Activated naive CD4-positive, alpha-beta T cell treated with anti-CD3 and anti-CD28 coated beads for 36 hours (primary cell): ENCODE measurements at regions not wholly inside any gene's neighbourhood (a gene's known extent, or its start where the extent isn't known, plus 50 kb on each side); places are given as distances from the start of the nearest gene placed in this dataset.

Experiments used
- CTCF ChIA-PET: fragments of 350-600 bp; sonication (Branson Sonifier 250); formaldehyde crosslinking; loops from one replicate; lab custom pipeline; 2021; ENCODE audit warnings: antibody characterized with exemption; lab: Charles Lee
- DNase-seq: peaks from one replicate; pipeline ENCODE4 v3.0.0-alpha.2; 2020
- H3K27ac Mint-ChIP-seq: one replicate; pipeline ENCODE4 v1.8.0; 2021; ENCODE audit warnings: mild to moderate bottlenecking, mixed read lengths
- H3K27me3 Mint-ChIP-seq: one replicate; pipeline ENCODE4 v1.8.0; 2021; ENCODE audit warnings: low read depth, mixed read lengths
- H3K36me3 Mint-ChIP-seq: one replicate; pipeline ENCODE4 v1.8.0; 2021; ENCODE audit warnings: low read depth, mixed read lengths
- H3K4me1 Mint-ChIP-seq: one replicate; pipeline ENCODE4 v1.8.0; 2021; ENCODE audit warnings: low read depth, mixed read lengths
- H3K4me3 Mint-ChIP-seq: one replicate; pipeline ENCODE4 v1.8.0; 2021; ENCODE audit warnings: mild to moderate bottlenecking, moderate library complexity, mixed read lengths
- H3K9me3 Mint-ChIP-seq: one replicate; pipeline ENCODE4 v1.8.0; 2021; ENCODE audit warnings: mixed read lengths
- intact Hi-C: fragments of 100-400 bp; cut with micrococcal nuclease; formaldehyde crosslinking; loops from one replicate; pipeline ENCODE4 v1.15.1; 2023

GRCh38 chr3:102529452-102529851, 94.6 kb downstream of the ZPLD1 start:
- intact Hi-C loops = no loop called here
- H3K36me3 Mint-ChIP-seq = no peaks in the 10 kb centered on the region
- no peak for DNase-seq
- no peaks in the 10 kb centered on the region for H3K9me3 Mint-ChIP-seq
- H3K27ac Mint-ChIP-seq = no peak overlapping the region
- CTCF ChIA-PET = interaction anchor here (0.6 to 3.1 kb wide), 5 partner anchors 35 to 1700 kb away, joined by 3 to 23 read pairs (median 3); no protein-coding TSS in a partner anchor
- no peaks in the 10 kb centered on the region for H3K4me1 Mint-ChIP-seq
- H3K4me3 Mint-ChIP-seq = no peak overlapping the region
- no peaks in the 10 kb centered on the region for H3K27me3 Mint-ChIP-seq

- Mint-ChIP-seq H3K36me3 (no peaks in the 10 kb centered on the region), H3K27ac (no peak overlapping the region), H3K27me3 (no peaks in the 10 kb centered on the region), H3K9me3 (no peaks in the 10 kb centered on the region), H3K4me3 (no peak overlapping the region), H3K4me1 (no peaks in the 10 kb centered on the region)
- intact Hi-C loops = no loop called here
- CTCF ChIA-PET = interaction anchor here (1.6 kb wide), 1 partner anchor 305 kb away, joined by 3 read pairs; no protein-coding TSS in a partner anchor
- no peak for DNase-seq
Measured at GRCh38 chr3:102530415-102531181, 95.8 kb downstream of the ZPLD1 start.

DNA sequence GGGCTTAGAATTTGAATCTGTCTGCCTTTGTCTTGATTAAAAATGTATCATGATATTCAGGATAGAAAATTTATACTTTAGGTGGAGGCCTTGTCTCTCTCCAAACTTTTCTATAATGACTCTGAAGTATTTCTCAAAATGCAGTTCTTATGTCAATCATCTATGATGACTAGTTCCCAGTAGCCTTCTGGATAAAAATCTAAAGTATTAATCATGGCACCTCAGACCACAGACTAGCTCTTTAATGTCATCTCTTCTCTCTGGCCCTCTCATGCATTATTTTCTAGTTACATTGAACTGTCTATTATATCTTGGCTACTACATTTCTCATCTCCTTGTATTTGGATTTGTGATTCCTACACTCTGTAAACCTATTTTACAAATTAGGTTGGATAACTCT, 96.9 kb downstream of the ZPLD1 start:
- DNase-seq = no peak
- H3K4me3 Mint-ChIP-seq = no peak overlapping the region
- no peaks in the 10 kb centered on the region for H3K36me3 Mint-ChIP-seq
- no peaks in the 10 kb centered on the region for H3K9me3 Mint-ChIP-seq
- intact Hi-C loops = no loop called here
- H3K27ac Mint-ChIP-seq = no peak overlapping the region
- H3K27me3 Mint-ChIP-seq = no peaks in the 10 kb centered on the region
- CTCF ChIA-PET = no interaction called here
- no peaks in the 10 kb centered on the region for H3K4me1 Mint-ChIP-seq

GRCh38 chr3:102532901-102533300, 98.1 kb downstream of the ZPLD1 start:
- Mint-ChIP-seq H3K4me3 (no peak overlapping the region), H3K4me1 (no peaks in the 10 kb centered on the region)
- CTCF ChIA-PET = no interaction called here

GRCh38 chr3:102533784-102534183, 99.0 kb downstream of the ZPLD1 start:
- H3K4me3 Mint-ChIP-seq = no peak overlapping the region
- no peak for DNase-seq
- H3K4me1 Mint-ChIP-seq = no peaks in the 10 kb centered on the region
- CTCF ChIA-PET = interaction anchor here (1.4 to 6.9 kb wide), 2 partner anchors 9 to 304 kb away, joined by 3 to 146 read pairs; no protein-coding TSS in a partner anchor
- intact Hi-C loops = no loop called here
- no peak overlapping the region for H3K27ac Mint-ChIP-seq
- H3K9me3 Mint-ChIP-seq = no peaks in the 10 kb centered on the region
- H3K27me3 Mint-ChIP-seq = no peaks in the 10 kb centered on the region
- H3K36me3 Mint-ChIP-seq = no peaks in the 10 kb centered on the region

More at GRCh38 chr3:102532901-102533300, 98.1 kb downstream of the ZPLD1 start:
- H3K27ac Mint-ChIP-seq = no peak overlapping the region
- intact Hi-C loops = no loop called here
- no peaks in the 10 kb centered on the region for H3K9me3 Mint-ChIP-seq
- no peaks in the 10 kb centered on the region for H3K36me3 Mint-ChIP-seq
- DNase-seq = peak; percentile 28
- no peaks in the 10 kb centered on the region for H3K27me3 Mint-ChIP-seq

- Mint-ChIP-seq H3K36me3 (no peaks in the 10 kb centered on the region), H3K27ac (no peak overlapping the region), H3K4me1 (no peaks in the 10 kb centered on the region), H3K27me3 (peaks cover 2% of the 10 kb centered on the region), H3K4me3 (no peak overlapping the region), H3K9me3 (no peaks in the 10 kb centered on the region)
- intact Hi-C loops = loop anchor here (1.0 to 2.0 kb wide), 4 partner anchors 307 to 842 kb away; no protein-coding TSS in a partner anchor
- CTCF ChIA-PET = interaction anchor here (0.7 to 6.9 kb wide), 14 partner anchors 8 to 727 kb away, joined by 3 to 146 read pairs (median 4); no protein-coding TSS in a partner anchor
- no peak for DNase-seq
Measured at GRCh38 chr3:102536456-102536855, 101.6 kb downstream of the ZPLD1 start.

- H3K27me3 Mint-ChIP-seq = peaks cover 2% of the 10 kb centered on the region
- H3K27ac Mint-ChIP-seq = no peak overlapping the region
- H3K9me3 Mint-ChIP-seq = no peaks in the 10 kb centered on the region
- no peaks in the 10 kb centered on the region for H3K36me3 Mint-ChIP-seq
- DNase-seq = no peak
- H3K4me3 Mint-ChIP-seq = no peak overlapping the region
- CTCF ChIA-PET = interaction anchor here (0.8 to 6.9 kb wide), 10 partner anchors 9 to 727 kb away, joined by 3 to 146 read pairs (median 4); no protein-coding TSS in a partner anchor
- no peaks in the 10 kb centered on the region for H3K4me1 Mint-ChIP-seq
- intact Hi-C loops = loop anchor here (2.0 kb wide), 1 partner anchor 842 kb away; no protein-coding TSS in a partner anchor
Measured at GRCh38 chr3:102537123-102537522, 102.3 kb downstream of the ZPLD1 start.

- Mint-ChIP-seq H3K27ac (no peak overlapping the region), H3K4me3 (no peak overlapping the region)
- DNase-seq = no peak
Measured at GRCh38 chr3:102544741-102545140, 109.9 kb downstream of the ZPLD1 start.

GRCh38 chr3:102545276-102545675, 110.5 kb downstream of the ZPLD1 start:
- intact Hi-C loops = no loop called here
- Mint-ChIP-seq H3K9me3 (no peaks in the 10 kb centered on the region), H3K27ac (no peak overlapping the region), H3K4me1 (no peaks in the 10 kb centered on the region), H3K4me3 (no peak overlapping the region), H3K36me3 (no peaks in the 10 kb centered on the region), H3K27me3 (peaks cover 2% of the 10 kb centered on the region)
- no peak for DNase-seq
- CTCF ChIA-PET = interaction anchor here (4.4 kb wide), 1 partner anchor 316 kb away, joined by 20 read pairs; no protein-coding TSS in a partner anchor

More at GRCh38 chr3:102544741-102545140, 109.9 kb downstream of the ZPLD1 start:
- CTCF ChIA-PET = interaction anchor here (4.4 kb wide), 1 partner anchor 315 kb away, joined by 20 read pairs; no protein-coding TSS in a partner anchor
- Mint-ChIP-seq H3K27me3 (peaks cover 2% of the 10 kb centered on the region), H3K36me3 (no peaks in the 10 kb centered on the region), H3K4me1 (no peaks in the 10 kb centered on the region), H3K9me3 (no peaks in the 10 kb centered on the region)
- intact Hi-C loops = no loop called here

DNA sequence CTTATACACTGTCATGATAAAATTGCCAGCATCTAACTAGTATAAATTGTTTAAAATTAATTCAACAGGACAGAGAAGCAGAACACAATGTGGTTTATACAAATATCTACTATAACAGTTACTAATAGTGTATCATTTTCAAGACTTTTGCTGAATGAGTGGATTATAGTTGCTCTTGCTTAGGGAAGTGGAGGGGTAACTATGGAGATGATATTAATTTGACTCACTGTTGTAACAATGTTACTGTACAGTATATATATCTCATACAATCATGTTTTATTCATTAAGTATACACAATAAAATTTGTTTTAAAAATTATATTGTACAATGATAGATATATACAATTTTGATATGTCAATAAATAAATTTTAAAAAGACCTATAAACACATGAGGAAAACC, 119.1 kb downstream of the ZPLD1 start:
- no peaks in the 10 kb centered on the region for H3K9me3 Mint-ChIP-seq
- peaks cover 9% of the 10 kb centered on the region for H3K27me3 Mint-ChIP-seq
- CTCF ChIA-PET = no interaction called here
- no peak for DNase-seq
- no peaks in the 10 kb centered on the region for H3K4me1 Mint-ChIP-seq
- intact Hi-C loops = no loop called here
- H3K36me3 Mint-ChIP-seq = no peaks in the 10 kb centered on the region
- no peak overlapping the region for H3K4me3 Mint-ChIP-seq
- H3K27ac Mint-ChIP-seq = no peak overlapping the region

DNA sequence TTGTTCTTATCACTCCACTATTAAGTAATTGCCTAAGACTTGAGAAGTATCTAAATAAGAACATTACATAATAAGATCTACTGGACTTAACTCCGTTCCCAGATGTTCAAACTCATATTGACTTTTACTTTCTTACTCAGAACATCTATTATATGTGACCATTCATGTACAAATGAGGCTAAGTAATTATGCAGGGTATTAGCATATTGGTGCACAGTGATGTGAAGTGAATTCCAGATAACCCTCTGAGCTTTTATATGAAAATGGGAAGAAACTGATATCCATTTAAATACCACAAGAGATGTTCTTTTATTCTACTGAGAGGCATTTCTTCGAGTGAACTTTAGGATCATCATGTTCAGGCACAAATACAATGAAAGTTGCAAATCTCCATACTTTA, 135.7 kb downstream of the ZPLD1 start:
- Mint-ChIP-seq H3K9me3 (peaks cover 1% of the 10 kb centered on the region), H3K4me3 (no peak overlapping the region), H3K36me3 (no peaks in the 10 kb centered on the region), H3K27me3 (peaks cover 11% of the 10 kb centered on the region), H3K27ac (no peak overlapping the region), H3K4me1 (no peaks in the 10 kb centered on the region)
- CTCF ChIA-PET = no interaction called here
- no peak for DNase-seq
- intact Hi-C loops = no loop called here

- CTCF ChIA-PET = no interaction called here
- intact Hi-C loops = no loop called here
- H3K27me3 Mint-ChIP-seq = peaks cover 10% of the 10 kb centered on the region
- H3K36me3 Mint-ChIP-seq = no peaks in the 10 kb centered on the region
- no peak overlapping the region for H3K4me3 Mint-ChIP-seq
- no peak for DNase-seq
- no peak overlapping the region for H3K27ac Mint-ChIP-seq
- no peaks in the 10 kb centered on the region for H3K9me3 Mint-ChIP-seq
- H3K4me1 Mint-ChIP-seq = no peaks in the 10 kb centered on the region
Measured at GRCh38 chr3:102571006-102571405, 136.2 kb downstream of the ZPLD1 start.
